Femur (tissue), 1 donor: ENCODE measurements at regions not wholly inside any gene's neighbourhood (a gene's known extent, or its start where the extent isn't known, plus 50 kb on each side); places are given as distances from the start of the nearest gene placed in this dataset.
"Not testable (repeated sequence)": the region's sequence is repeated elsewhere in the genome, so short reads cannot be mapped to it uniquely, and the experiment has no call there.

ENCODE experiments used
- DNase-seq: peaks from one replicate; pipeline ENCODE4 v3.0.0-alpha.2; 2017

GRCh38 chr20:2203436-2203835, 92.4 kb upstream of the TGM3 start:
- no peak for DNase-seq

GRCh38 chr20:2204021-2204420, 91.8 kb upstream of the TGM3 start:
- DNase-seq: no peak

- DNase-seq: peak; percentile 85
Measured at GRCh38 chr20:2206957-2207769, 88.6 kb upstream of the TGM3 start.

GRCh38 chr20:2207770-2208097, 88.1 kb upstream of the TGM3 start:
- no peak for DNase-seq

DNA sequence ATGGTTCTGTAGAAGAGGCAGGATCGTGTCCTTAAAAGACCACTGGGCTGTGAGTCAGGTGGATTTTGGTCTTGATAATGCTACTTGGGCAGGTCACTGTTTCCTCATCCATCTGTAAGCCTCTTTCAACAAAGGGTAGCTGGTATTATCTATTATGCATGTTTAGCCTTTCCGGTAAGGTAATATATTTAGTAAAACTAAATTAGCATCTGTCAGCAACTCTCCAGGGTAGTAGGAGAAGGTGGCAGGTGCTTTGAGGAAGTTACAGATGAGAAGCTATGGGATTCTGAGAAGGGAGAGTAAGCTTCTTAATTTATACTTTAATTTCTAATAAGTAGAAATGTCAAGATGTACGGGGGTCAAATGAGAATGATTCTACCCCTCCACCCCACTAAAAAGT, 86.9 kb upstream of the TGM3 start:
- DNase-seq: no peak

- peak; percentile 42 for DNase-seq
Measured at GRCh38 chr20:2210646-2211552, 84.9 kb upstream of the TGM3 start.

DNA sequence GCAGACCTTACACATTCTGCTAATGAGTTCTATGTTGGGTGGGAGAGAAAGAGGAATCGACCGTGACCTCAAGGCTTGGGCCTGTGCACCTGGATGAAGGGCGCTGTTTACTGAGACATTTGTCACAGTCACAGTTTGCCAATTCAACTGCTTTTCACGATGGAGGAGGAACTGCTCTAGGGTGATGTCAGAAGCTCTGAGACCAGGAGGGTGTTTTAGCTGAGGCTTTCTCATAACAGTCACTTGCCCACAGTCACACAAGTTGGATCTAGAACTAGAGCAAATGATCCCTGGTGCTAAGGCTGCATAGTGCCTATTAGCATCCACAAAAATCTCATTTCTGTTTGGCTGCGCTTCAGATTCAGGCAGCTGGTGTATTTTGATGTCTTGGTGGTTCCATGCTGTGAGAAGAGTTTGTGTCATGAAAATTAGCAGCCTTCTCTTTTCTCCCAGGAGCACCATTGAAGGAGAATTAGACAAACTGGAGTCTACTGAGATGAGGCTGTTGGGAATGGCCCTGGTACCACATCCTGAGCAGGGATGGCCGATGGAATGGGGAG, 83.3 kb upstream of the TGM3 start:
- no peak for DNase-seq

GRCh38 chr20:2213401-2213800, 82.4 kb upstream of the TGM3 start:
- DNase-seq: no peak

DNA sequence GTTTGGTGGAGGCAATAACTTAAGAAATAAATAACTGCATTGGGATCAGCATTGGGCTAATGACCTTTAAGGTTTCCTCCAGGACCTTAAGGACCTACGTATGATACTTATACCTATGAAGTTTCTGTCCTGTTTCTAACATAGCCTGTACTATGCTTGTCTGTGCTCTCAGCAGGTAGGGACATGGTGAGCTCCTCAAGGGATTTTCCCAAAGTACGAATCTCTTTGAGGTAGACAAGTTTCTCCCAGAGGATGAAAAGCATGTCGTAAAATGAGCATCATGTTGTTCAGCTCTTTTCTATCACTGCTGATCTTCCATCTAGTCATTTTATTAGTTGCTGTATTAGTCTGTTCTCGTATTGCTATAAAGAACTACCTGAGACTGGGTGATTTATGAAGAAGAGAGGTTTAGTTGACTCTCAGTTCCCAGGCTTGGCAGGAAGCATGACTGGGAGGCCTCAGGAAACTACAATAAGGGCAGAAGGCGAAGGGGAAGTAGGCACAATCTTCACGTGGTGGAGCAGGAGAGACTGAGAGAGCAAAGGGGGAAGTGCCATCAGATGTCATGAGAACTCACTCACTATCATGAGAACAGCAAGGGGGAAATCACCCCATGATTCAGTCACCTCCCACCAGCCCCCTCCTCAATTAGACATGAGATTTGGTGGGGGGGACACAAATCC, 77.8 kb upstream of the TGM3 start:
- no peak for DNase-seq

DNA sequence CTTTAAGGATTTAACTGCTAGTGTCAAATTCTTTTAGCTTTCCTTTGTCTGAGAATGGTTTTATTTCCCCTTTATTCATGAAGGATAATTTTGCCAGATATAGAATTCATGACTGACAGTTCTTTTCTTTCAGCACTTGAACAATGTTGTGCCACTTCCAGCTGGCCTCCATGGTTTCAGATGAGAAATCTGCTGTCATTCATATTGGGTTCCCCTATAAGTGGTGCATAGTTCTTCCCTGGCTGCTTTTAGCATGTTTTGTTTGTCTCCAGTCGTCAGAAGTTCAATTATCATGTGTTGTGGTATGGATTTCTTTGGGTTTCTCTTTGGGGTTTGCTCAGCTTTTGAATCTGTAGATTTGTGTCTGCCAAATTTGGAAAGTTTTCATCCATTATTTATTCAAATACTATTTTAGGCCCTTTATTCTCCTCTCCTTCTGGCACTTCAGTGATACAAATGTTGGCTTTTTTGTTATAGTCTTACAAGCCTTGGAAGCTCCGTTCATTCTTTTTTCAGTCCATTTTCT, 76.3 kb upstream of the TGM3 start:
- no peak for DNase-seq

DNA sequence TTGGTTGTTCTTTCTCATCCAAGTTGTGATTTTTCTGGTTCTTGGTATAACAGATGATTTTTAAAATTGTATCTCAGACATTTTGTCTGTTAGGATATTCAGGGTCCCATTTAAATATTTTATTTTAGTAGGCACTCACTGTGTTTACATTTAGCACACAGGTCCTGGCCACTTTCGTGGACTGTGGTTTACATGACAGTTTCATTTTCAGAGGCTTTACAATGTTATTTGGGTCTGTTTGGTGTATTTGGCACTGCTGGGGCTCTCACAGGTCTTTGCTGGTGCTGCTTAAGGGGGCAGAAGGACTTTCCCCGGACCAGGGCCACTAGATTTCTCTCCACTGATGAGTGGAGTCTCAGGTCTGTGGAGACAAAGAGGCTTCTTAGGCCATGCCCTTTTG, 75.5 kb upstream of the TGM3 start:
- DNase-seq: no peak

GRCh38 chr20:2221921-2222320, 73.9 kb upstream of the TGM3 start:
- no peak for DNase-seq

DNA sequence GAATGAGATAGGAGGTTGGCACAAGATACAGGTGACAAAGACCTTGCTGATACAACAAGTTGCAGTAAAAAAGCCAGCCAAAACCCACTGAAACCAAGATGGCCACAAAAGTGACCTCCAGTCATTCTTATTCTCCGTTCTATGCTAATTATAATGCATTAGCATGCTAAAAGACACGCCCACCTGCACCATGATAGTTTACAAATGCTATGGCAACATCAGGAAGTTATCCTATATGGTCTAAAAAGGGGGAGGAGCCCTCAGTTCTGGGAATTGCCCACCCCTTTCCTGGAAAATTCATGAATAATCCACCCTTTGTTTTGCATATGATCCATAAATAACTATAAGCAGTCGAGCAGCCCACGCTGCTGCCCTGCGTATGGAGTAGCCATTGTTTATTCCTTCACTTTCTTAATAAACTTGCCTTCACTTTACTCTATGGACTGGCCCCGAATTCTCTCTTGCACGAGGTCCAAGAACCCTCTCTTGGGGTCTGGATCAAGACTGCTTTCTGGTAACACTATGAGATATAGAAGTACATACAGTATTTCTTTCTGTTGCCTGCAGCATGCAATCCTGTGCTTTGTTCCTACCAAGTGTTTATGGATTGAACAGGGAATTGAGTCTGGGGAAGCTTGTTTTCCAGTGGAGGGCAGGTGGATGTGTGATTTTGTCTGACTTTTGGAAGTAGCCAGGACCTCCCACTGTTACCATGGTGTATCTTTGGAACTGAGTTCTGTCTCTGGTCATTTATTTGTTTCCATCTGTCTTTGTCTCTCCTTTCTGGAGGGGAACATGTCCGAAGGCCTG, 72.0 kb upstream of the TGM3 start:
- no peak for DNase-seq

- no peak for DNase-seq
Measured at GRCh38 chr20:2224368-2224639, 71.5 kb upstream of the TGM3 start.

- not testable (repeated sequence) for DNase-seq
Measured at GRCh38 chr20:2227285-2227684, 68.5 kb upstream of the TGM3 start.

DNA sequence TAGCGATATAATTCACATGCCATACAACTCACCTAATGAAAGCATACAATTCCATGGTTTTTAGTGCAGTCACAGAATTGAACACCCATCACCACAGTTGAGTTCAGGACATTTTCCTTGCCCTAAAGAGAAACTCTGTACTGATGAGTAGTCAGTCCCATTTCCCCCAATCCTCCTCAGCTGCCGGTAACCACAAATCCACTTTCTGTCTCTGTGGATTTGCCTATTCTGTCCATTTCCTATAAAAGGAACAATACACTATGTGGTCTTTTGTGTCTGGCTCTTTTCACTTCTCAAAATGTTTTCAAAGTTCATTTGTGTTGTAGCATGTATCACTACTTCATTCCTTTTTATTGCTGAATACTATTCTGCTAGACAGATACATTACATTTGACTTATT, 67.9 kb upstream of the TGM3 start:
- no peak for DNase-seq

- DNase-seq: no peak
Measured at GRCh38 chr20:2228926-2229325, 66.9 kb upstream of the TGM3 start.

GRCh38 chr20:2230726-2231488, 64.9 kb upstream of the TGM3 start:
- no peak for DNase-seq

- DNase-seq: no peak
Measured at GRCh38 chr20:2231701-2232100, 64.1 kb upstream of the TGM3 start.

DNA sequence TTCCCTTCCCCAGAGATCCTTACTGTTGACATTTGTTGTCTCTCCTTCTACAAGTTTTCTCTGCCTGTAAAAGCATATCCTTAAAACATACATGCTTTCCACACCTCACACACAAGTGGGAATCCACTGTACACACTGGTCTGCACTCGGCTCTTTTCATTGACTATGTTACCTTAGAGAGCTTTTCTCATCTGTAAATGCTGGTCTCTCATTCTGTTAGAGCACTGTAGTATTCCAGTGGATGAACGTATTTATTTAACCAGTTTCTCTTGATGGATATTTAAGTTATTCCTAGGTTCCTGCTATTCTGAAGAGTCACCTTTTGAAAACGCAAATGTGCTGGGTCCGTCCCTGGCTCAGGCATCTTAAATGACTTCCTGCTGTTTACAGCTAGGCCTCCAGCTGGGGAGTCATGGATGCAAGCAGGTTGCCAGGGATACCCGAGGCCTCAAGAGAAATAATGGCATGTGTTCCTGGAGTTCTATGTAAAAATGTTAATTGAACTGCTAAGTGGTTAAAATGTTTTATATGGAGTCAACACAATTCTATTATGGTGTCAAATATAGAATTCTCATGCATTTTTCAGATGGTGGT, 61.1 kb upstream of the TGM3 start:
- DNase-seq: no peak

- DNase-seq: no peak
Measured at GRCh38 chr20:2236256-2236655, 59.5 kb upstream of the TGM3 start.
